Stimulated activated CD8-positive, alpha-beta memory T cell treated with anti-CD3 and anti-CD28 coated beads, Interleukin-12 subunit alpha, Interleukin-12 subunit beta, amount 100 ng/mL, for 4 hours (primary cell): ENCODE measurements at regions not wholly inside any gene's neighbourhood (a gene's known extent, or its start where the extent isn't known, plus 50 kb on each side); places are given as distances from the start of the nearest gene placed in this dataset.

ENCODE experiments used
- DNase-seq: peaks from one replicate; pipeline ENCODE4 v3.0.0-alpha.2; 2020; ENCODE audit warnings: low read depth

GRCh38 chr9:135252980-135253304, 165.5 kb downstream of the OLFM1 start:
- DNase-seq = no peak

GRCh38 chr9:135253305-135254004, 166.0 kb downstream of the OLFM1 start:
- DNase-seq = no peak

- DNase-seq = no peak
Measured at GRCh38 chr9:135254176-135255032, 166.9 kb downstream of the OLFM1 start.

- no peak for DNase-seq
Measured at GRCh38 chr9:135255033-135255840, 167.8 kb downstream of the OLFM1 start.

GRCh38 chr9:135255841-135256580, 168.5 kb downstream of the OLFM1 start:
- DNase-seq = no peak

GRCh38 chr9:135256581-135257354, 169.3 kb downstream of the OLFM1 start:
- DNase-seq = no peak

GRCh38 chr9:135258461-135258860, 171.0 kb downstream of the OLFM1 start:
- DNase-seq = no peak

- DNase-seq = no peak
Measured at GRCh38 chr9:135259273-135259672, 171.8 kb downstream of the OLFM1 start.

- no peak for DNase-seq
Measured at GRCh38 chr9:135260221-135261180, 173.0 kb downstream of the OLFM1 start.

- no peak for DNase-seq
Measured at GRCh38 chr9:135262248-135262647, 174.8 kb downstream of the OLFM1 start.

GRCh38 chr9:135263511-135263910, 176.0 kb downstream of the OLFM1 start:
- DNase-seq = no peak

GRCh38 chr9:135265931-135266330, 178.5 kb downstream of the OLFM1 start:
- no peak for DNase-seq

- no peak for DNase-seq
Measured at GRCh38 chr9:135267191-135267809, 179.8 kb downstream of the OLFM1 start.

- no peak for DNase-seq
Measured at GRCh38 chr9:135268031-135268430, 180.6 kb downstream of the OLFM1 start.

GRCh38 chr9:135268981-135269380, 181.5 kb downstream of the OLFM1 start:
- DNase-seq = no peak

- no peak for DNase-seq
Measured at GRCh38 chr9:135269912-135270830, 182.7 kb downstream of the OLFM1 start.

GRCh38 chr9:135271425-135271824, 184.0 kb downstream of the OLFM1 start:
- DNase-seq = no peak

GRCh38 chr9:135272608-135273007, 185.1 kb downstream of the OLFM1 start:
- no peak for DNase-seq
